HepG2 (cell line): ENCODE measurements at regions not wholly inside any gene's neighbourhood (a gene's known extent, or its start where the extent isn't known, plus 50 kb on each side); places are given as distances from the start of the nearest gene placed in this dataset.

ENCODE experiments used
- CEBPB ChIP-seq: IDR thresholded peaks from 2 replicates; pipeline ENCODE4 v1.6.1; 2011; ENCODE audit warnings: low read depth, low read length, improper control_type of control experiment, borderline replicate concordance
- EHMT2 ChIP-seq: fragments of 200-600 bp; sonication (generic); IDR thresholded peaks from 2 replicates; pipeline ENCODE4 v1.7.0; 2017; ENCODE audit warnings: antibody characterized with exemption, low read depth, low read length, borderline replicate concordance
- ZNF446 ChIP-seq: sonication (generic); formaldehyde crosslinking; IDR thresholded peaks from 2 replicates; pipeline ENCODE4 v1.5.0; 2020; ENCODE audit warnings: mild to moderate bottlenecking, missing genetic modification reagents
- TF ChIP-seq, protein P1 (sequence below): IDR thresholded peaks from 2 replicates; pipeline ENCODE4 v1.6.1; 2012; ENCODE audit warnings: inconsistent platforms
- TF ChIP-seq, protein P2 (sequence below): sonication (generic); formaldehyde crosslinking; IDR thresholded peaks from 2 replicates; pipeline ENCODE4 v1.5.0; 2020; ENCODE audit warnings: mild to moderate bottlenecking, missing genetic modification reagents, moderate library complexity

DNA sequence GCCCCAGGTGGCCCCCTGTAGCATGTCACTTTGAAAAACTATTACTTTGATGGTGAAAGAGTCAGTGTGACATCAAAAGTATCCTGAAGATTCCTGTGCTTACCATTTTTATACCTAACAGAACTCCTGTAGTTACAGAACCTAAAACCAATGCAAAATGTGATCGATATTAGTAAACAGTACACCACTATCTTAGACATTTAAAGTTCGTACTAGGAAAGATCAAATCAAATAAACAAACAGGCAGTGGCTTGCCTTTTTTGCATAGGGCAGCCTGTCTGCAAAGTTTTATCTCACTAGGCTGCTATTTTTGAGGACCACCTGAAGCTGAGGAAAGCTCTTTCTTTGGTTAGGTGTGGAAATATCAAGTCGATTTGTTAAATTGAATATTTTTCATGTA lies 944.0 kb upstream of the CITED2 start:
- TF ChIP-seq EHMT2 (no peak), CEBPB (no peak), ZNF446 (CRISPR knock-in tag) (no peak)
- TF ChIP-seq, protein P1, sequence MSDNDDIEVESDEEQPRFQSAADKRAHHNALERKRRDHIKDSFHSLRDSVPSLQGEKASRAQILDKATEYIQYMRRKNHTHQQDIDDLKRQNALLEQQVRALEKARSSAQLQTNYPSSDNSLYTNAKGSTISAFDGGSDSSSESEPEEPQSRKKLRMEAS = no peak
- TF ChIP-seq, protein P2, sequence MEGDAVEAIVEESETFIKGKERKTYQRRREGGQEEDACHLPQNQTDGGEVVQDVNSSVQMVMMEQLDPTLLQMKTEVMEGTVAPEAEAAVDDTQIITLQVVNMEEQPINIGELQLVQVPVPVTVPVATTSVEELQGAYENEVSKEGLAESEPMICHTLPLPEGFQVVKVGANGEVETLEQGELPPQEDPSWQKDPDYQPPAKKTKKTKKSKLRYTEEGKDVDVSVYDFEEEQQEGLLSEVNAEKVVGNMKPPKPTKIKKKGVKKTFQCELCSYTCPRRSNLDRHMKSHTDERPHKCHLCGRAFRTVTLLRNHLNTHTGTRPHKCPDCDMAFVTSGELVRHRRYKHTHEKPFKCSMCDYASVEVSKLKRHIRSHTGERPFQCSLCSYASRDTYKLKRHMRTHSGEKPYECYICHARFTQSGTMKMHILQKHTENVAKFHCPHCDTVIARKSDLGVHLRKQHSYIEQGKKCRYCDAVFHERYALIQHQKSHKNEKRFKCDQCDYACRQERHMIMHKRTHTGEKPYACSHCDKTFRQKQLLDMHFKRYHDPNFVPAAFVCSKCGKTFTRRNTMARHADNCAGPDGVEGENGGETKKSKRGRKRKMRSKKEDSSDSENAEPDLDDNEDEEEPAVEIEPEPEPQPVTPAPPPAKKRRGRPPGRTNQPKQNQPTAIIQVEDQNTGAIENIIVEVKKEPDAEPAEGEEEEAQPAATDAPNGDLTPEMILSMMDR = no peak
